ENCODE measurements at regions not wholly inside any gene's neighbourhood (a gene's known extent, or its start where the extent isn't known, plus 50 kb on each side); places are given as distances from the start of the nearest gene placed in this dataset.

GRCh38 chr22:49454726-49455125 lies 372.9 kb downstream of the BRD1 start:
- no peak overlapping the region for H3K4me3 Mint-ChIP-seq
- H3K4me1 Mint-ChIP-seq: peaks cover 23% of the 10 kb centered on the region
- no peaks in the 10 kb centered on the region for H3K4me1 ChIP-seq (ENCODE audit: insufficient read depth)
- DNase-seq (ENCODE audit: low spot score): no peak
- H3K36me3 ChIP-seq (ENCODE audit: insufficient read depth): no peaks in the 10 kb centered on the region; the same call in 1 of the 2 replicates
- TF ChIP-seq JUNB (IDR thresholded peaks at IDR 0.05; ENCODE audit: unreplicated experiment) (no peak), STAT1 (IDR thresholded peaks at IDR 0.05; ENCODE audit: unreplicated experiment) (no peak), NANOG (IDR thresholded peaks at IDR 0.05; ENCODE audit: borderline replicate concordance) (no peak), ZNF462 (CRISPR knock-in tag; IDR thresholded peaks at IDR 0.05) (no peak), REST (IDR thresholded peaks at IDR 0.05; ENCODE audit: unreplicated experiment) (no peak)
- ATAC-seq: no peak
- peaks cover 14% of the 10 kb centered on the region for H3K27me3 Mint-ChIP-seq (ENCODE audit: insufficient read depth, low read depth, poor library complexity)
- H3K9me3 Mint-ChIP-seq: no peaks in the 10 kb centered on the region
- H3K36me3 Mint-ChIP-seq (ENCODE audit: low read depth): no peaks in the 10 kb centered on the region
- no peaks in the 10 kb centered on the region for H4K20me1 ChIP-seq (replicated peaks; ENCODE audit: insufficient read depth)
- no peaks in the 10 kb centered on the region for H3K79me2 ChIP-seq (replicated peaks; ENCODE audit: insufficient read depth)
- H3K27me3 ChIP-seq (ENCODE audit: insufficient read depth): no peaks in the 10 kb centered on the region
- no peak overlapping the region for H3K27ac Mint-ChIP-seq
- H3K4me3 ChIP-seq: no peak overlapping the region
- H3F3A ChIP-seq (replicated peaks; ENCODE audit: low read depth): no peaks in the 10 kb centered on the region
- no peaks in the 10 kb centered on the region for H3K9me2 ChIP-seq (ENCODE audit: insufficient read depth)
- H2AFZ ChIP-seq: no peak overlapping the region
- no peak overlapping the region for H3K4me2 ChIP-seq
- no peak overlapping the region for H3K27ac ChIP-seq (ENCODE audit: low read depth)

Data from GM23338 (cell line).